ENCODE measurements at regions not wholly inside any gene's neighbourhood (a gene's known extent, or its start where the extent isn't known, plus 50 kb on each side); places are given as distances from the start of the nearest gene placed in this dataset.

DNA sequence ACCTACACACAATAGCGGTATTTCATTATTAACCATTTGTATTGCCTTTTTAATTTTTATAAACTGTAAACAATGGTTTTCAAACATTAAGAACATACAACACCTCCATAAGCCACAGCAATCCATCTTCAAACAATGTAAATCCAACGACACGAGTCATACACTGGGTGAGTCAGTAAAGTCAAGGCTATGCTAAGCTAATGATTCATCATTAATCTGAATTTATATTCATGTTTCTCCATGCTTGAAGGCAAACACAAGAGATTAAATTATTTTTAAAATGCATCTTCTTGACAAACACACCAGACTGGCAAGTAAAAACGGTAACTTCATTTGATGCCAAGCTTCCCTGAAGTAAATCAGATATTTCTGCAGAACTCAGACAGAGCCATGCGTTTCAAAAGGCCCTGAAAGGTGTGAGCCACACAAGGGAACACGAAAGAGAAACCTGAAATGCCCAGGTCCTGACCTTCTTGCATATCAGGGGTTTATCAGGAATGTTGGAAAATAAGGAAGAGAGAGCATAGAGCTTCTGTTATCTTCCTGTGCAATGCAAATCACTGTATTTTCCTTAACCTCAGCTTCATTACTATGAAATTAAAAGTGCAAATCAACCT, 162.5 kb downstream of the ALDH8A1 start:
- no peak overlapping the region for H3K9ac ChIP-seq (replicated peaks in 1 of 4; ENCODE audit: extremely low read depth in 1 of 4, low read depth in 3 of 4, low read length in 3 of 4)
- H3K79me2 ChIP-seq (ENCODE audit: control insufficient read depth in 1 of 2, insufficient read depth in 2 of 2, low read length in 2 of 2): no peaks in the 10 kb centered on the region
- H3K36me3 ChIP-seq (ENCODE audit: control insufficient read depth in 2 of 4, insufficient read depth in 4 of 4, low read length in 3 of 4): no peaks in the 10 kb centered on the region
- no peak overlapping the region for H2AFZ ChIP-seq (ENCODE audit: low read length)
- H4K8ac ChIP-seq (ENCODE audit: extremely low read depth, insufficient read depth, low read length): no peak overlapping the region
- no peak overlapping the region for H3K14ac ChIP-seq (ENCODE audit: insufficient read length)
- no peak overlapping the region for H2BK15ac ChIP-seq (ENCODE audit: low read length)
- no peaks in the 10 kb centered on the region for H3K23me2 ChIP-seq (ENCODE audit: low read depth, low read length)
- H3K4me1 ChIP-seq (replicated peaks in 1 of 4; ENCODE audit: control insufficient read depth in 3 of 4, insufficient read depth in 4 of 4, low read length in 3 of 4): no peaks in the 10 kb centered on the region
- no peak overlapping the region for H4K91ac ChIP-seq (replicated peaks; ENCODE audit: insufficient read length, low read length)
- H3K23ac ChIP-seq (ENCODE audit: insufficient read length): no peak overlapping the region
- no peak overlapping the region for H3K56ac ChIP-seq (replicated peaks; ENCODE audit: insufficient read length, low read depth, low read length)
- H4K20me1 ChIP-seq (replicated peaks in 1 of 2; ENCODE audit: control insufficient read depth in 1 of 2, insufficient read depth in 2 of 2, low read length in 2 of 2): no peaks in the 10 kb centered on the region
- no peak for TF ChIP-seq RBBP5 (IDR thresholded peaks at IDR 0.05; ENCODE audit: borderline replicate concordance, low read depth, low read length)
- no peak for TF ChIP-seq SP4 (IDR thresholded peaks at IDR 0.05; ENCODE audit: low read length)
- TF ChIP-seq ASH2L (IDR thresholded peaks at IDR 0.05; ENCODE audit: low read length): no peak
- no peak for TF ChIP-seq YY1 (IDR thresholded peaks at IDR 0.05; ENCODE audit: low read depth, low read length)
- no peak for TF ChIP-seq HDAC6 (IDR thresholded peaks at IDR 0.05; ENCODE audit: low read depth, low read length)
- no peak overlapping the region for H2BK12ac ChIP-seq (ENCODE audit: low read depth, low read length)
- H3K18ac ChIP-seq (ENCODE audit: extremely low read depth, low read length): no peak overlapping the region
- H2BK5ac ChIP-seq (ENCODE audit: low read depth, low read length): no peak overlapping the region
- WGBS, 2 experiments (ENCODE audit: extremely low coverage in 1 of 2, insufficient coverage in 1 of 2, insufficient read length in 1 of 2, insufficient replicate concordance in 2 of 2, low coverage in 1 of 2, low lambda C conversion rate in 2 of 2, missing lambda C conversion rate in 1 of 2): 91% methylated on average over 6 of the region's 6 CpGs; no CpG with 5 or more reads in 1 of the 2 experiments
- H3K27ac ChIP-seq (ENCODE audit: low read depth, low read length): no peak overlapping the region
- H3K79me1 ChIP-seq (ENCODE audit: low read depth, low read length): no peaks in the 10 kb centered on the region
- H3K4me3 ChIP-seq (ENCODE audit: extremely low read depth in 1 of 4, insufficient read depth in 2 of 4, low read depth in 3 of 4, low read length in 4 of 4): no peak overlapping the region
- H2AK5ac ChIP-seq (ENCODE audit: low read depth, low read length): no peak overlapping the region
- H3K9me3 ChIP-seq (ENCODE audit: insufficient read depth in 2 of 2, low read depth in 1 of 2, low read length in 1 of 2): no peaks in the 10 kb centered on the region; a peak in 1 of 4 replicates
- DNase-seq (ENCODE audit: low read depth in 1 of 2, low spot score in 2 of 2) (no peak), FAIRE-seq (no peak)
- H2BK20ac ChIP-seq (ENCODE audit: low read length): no peak overlapping the region
- no peak overlapping the region for H4K5ac ChIP-seq (ENCODE audit: insufficient read length, low read depth, low read length)
- no peaks in the 10 kb centered on the region for H3K27me3 ChIP-seq (replicated peaks in 1 of 4; ENCODE audit: control insufficient read depth in 3 of 4, extremely low read depth in 1 of 4, insufficient read depth in 3 of 4, low read length in 3 of 4)
- ChIA-PET CTCF (ENCODE audit: partially characterized antibody) (interaction anchor here (0.6 kb wide), 1 partner anchor 70 kb away, joined by 3 read pairs; no protein-coding TSS in a partner anchor), POLR2A (ENCODE audit: partially characterized antibody) (no interaction called here)
- H3K4me2 ChIP-seq (ENCODE audit: insufficient read depth in 1 of 2, low read depth in 2 of 2, low read length in 2 of 2): no peak overlapping the region
- H3K4ac ChIP-seq (replicated peaks; ENCODE audit: insufficient read length, low read depth, low read length): no peak overlapping the region
- H2BK120ac ChIP-seq (replicated peaks; ENCODE audit: low read depth, low read length): no peak overlapping the region
